Endothelial cell of umbilical vein (primary cell): ENCODE measurements at regions not wholly inside any gene's neighbourhood (a gene's known extent, or its start where the extent isn't known, plus 50 kb on each side); places are given as distances from the start of the nearest gene placed in this dataset.

ENCODE experiments used
- CTCF ChIP-seq, 2 donors: IDR thresholded peaks; 1 replicate in 1 of 2; 2 replicates in 1 of 2; pipeline ENCODE4 v1.5.1; 2011; ENCODE audit warnings: low read length in 2 of 2, mild to moderate bottlenecking in 2 of 2, moderate library complexity in 2 of 2, control low read depth in 1 of 2, inconsistent platforms in 1 of 2, low read depth in 1 of 2; ENCODE audit not compliant: insufficient read depth in 1 of 2; ENCODE audit errors: extremely low read depth in 1 of 2
- EZH2 ChIP-seq: IDR thresholded peaks from 2 replicates; pipeline ENCODE4 v1.6.1; 2012; ENCODE audit warnings: borderline replicate concordance, low read depth, mild to moderate bottlenecking, moderate library complexity, low read length, inconsistent platforms; ENCODE audit not compliant: severe bottlenecking
- FOS ChIP-seq: IDR thresholded peaks from 2 replicates; pipeline ENCODE4 v1.6.1; 2011; ENCODE audit warnings: mild to moderate bottlenecking, low read length, moderate library complexity, borderline replicate concordance; ENCODE audit not compliant: insufficient read depth
- GATA2 ChIP-seq: IDR thresholded peaks from 2 replicates; pipeline ENCODE4 v1.7.0; 2011; ENCODE audit warnings: low read depth, mild to moderate bottlenecking, moderate library complexity, mixed read lengths, low read length; ENCODE audit not compliant: insufficient read length, insufficient read depth
- JUN ChIP-seq: IDR thresholded peaks from 2 replicates; pipeline ENCODE4 v1.6.1; 2011; ENCODE audit warnings: borderline replicate concordance, low read depth; ENCODE audit not compliant: insufficient read length, insufficient read depth
- MAX ChIP-seq: IDR thresholded peaks from 2 replicates; pipeline ENCODE4 v1.6.1; 2011; ENCODE audit not compliant: insufficient read depth, insufficient read length
- MYC ChIP-seq: IDR thresholded peaks from one replicate; pipeline ENCODE4 v1.6.1; 2011; ENCODE audit warnings: mild to moderate bottlenecking, low read depth, low read length
- POLR2A ChIP-seq: IDR thresholded peaks from 2 replicates; pipeline ENCODE4 v1.6.1; 2012; ENCODE audit warnings: low read depth, mild to moderate bottlenecking, control low read depth, low read length
- POLR2AphosphoS5 ChIP-seq: IDR thresholded peaks from 2 replicates; pipeline ENCODE4 v1.6.1; 2012; ENCODE audit warnings: low read depth, mild to moderate bottlenecking, control low read depth, low read length, moderate library complexity; ENCODE audit not compliant: insufficient read depth

GRCh38 chr13:50241479-50241878 is 226.2 kb downstream of the KCNRG start:
- no peak for TF ChIP-seq POLR2A
- TF ChIP-seq CTCF (IDR thresholded peaks at IDR 0.05; ENCODE audit: extremely low read depth in 1 of 2, insufficient read depth in 1 of 2, low read depth in 1 of 2, low read length in 2 of 2): no peak
- no peak for TF ChIP-seq MYC
- no peak for TF ChIP-seq POLR2AphosphoS5
- TF ChIP-seq EZH2: no peak
- no peak for TF ChIP-seq MAX
- no peak for TF ChIP-seq JUN
- TF ChIP-seq FOS: no peak
- no peak for TF ChIP-seq GATA2
